Astrocyte of the cerebellum (primary cell): ENCODE measurements at regions not wholly inside any gene's neighbourhood (a gene's known extent, or its start where the extent isn't known, plus 50 kb on each side); places are given as distances from the start of the nearest gene placed in this dataset.

Experiments
- DNase-seq: peaks from one replicate; pipeline ENCODE4 v3.0.0-alpha.2; 2011; ENCODE audit warnings: low read depth
- H3K4me3 ChIP-seq: 2 replicates; pipeline ENCODE4 v1.5.1; 2011; ENCODE audit warnings: mild to moderate bottlenecking, low read depth, low read length, moderate library complexity
- in situ Hi-C: cut with HindIII; loops from 2 replicates; pipeline ENCODE4 v1.10.0; 2017; ENCODE audit warnings: low sequenced_read_pairs
- TF ChIP-seq, protein P1 (sequence below): IDR thresholded peaks from 2 replicates; pipeline ENCODE4 v1.5.1; 2012; ENCODE audit warnings: low read length, low read depth, moderate library complexity, mild to moderate bottlenecking; ENCODE audit errors: missing control alignments

DNA sequence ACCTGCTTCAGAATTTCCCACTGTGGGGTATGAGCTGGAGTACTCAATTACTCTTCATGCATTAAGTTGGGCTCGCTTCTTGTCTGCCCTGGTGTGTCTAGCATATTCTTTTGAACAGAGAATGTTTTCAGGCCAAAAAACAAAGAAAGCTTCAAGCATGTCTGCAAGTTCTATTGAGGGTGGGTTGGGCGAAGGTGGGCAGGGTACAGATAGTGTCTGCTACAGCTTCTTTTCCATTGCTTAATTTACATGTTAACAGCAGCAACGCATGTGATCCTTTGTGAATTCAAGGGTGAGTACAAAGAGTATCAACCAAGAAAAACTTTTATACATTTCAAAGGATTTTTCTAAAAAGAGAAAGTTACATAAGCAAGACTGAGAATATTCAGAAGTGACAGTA is 406.5 kb downstream of the IRS2 start:
- TF ChIP-seq, protein P1, sequence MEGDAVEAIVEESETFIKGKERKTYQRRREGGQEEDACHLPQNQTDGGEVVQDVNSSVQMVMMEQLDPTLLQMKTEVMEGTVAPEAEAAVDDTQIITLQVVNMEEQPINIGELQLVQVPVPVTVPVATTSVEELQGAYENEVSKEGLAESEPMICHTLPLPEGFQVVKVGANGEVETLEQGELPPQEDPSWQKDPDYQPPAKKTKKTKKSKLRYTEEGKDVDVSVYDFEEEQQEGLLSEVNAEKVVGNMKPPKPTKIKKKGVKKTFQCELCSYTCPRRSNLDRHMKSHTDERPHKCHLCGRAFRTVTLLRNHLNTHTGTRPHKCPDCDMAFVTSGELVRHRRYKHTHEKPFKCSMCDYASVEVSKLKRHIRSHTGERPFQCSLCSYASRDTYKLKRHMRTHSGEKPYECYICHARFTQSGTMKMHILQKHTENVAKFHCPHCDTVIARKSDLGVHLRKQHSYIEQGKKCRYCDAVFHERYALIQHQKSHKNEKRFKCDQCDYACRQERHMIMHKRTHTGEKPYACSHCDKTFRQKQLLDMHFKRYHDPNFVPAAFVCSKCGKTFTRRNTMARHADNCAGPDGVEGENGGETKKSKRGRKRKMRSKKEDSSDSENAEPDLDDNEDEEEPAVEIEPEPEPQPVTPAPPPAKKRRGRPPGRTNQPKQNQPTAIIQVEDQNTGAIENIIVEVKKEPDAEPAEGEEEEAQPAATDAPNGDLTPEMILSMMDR, result no peak
- no peak overlapping the region for H3K4me3 ChIP-seq
- in situ Hi-C loops, result no loop called here
- DNase-seq, result no peak

DNA sequence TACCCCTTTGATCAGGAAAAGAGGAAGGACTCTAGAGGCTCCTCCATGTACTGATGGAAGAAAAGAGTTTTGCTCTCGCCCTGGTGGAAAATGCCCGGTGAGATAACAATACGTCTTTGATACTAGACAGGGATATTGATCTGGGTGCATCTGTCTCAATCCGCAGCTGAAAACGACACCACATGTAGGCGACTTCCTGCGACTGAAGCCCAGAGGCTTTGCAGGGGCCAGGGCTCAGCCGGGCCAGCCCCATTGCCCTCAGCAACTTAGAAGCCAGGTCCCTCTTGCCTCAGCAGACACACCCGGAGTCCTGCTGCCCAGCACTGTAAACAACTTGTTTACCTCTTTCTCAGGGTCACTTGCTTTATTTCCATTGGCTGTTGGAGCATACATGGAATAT is 409.4 kb downstream of the IRS2 start:
- H3K4me3 ChIP-seq, result no peak overlapping the region
- in situ Hi-C loops, result no loop called here
- DNase-seq, result no peak
- TF ChIP-seq, protein P1, result no peak

DNA sequence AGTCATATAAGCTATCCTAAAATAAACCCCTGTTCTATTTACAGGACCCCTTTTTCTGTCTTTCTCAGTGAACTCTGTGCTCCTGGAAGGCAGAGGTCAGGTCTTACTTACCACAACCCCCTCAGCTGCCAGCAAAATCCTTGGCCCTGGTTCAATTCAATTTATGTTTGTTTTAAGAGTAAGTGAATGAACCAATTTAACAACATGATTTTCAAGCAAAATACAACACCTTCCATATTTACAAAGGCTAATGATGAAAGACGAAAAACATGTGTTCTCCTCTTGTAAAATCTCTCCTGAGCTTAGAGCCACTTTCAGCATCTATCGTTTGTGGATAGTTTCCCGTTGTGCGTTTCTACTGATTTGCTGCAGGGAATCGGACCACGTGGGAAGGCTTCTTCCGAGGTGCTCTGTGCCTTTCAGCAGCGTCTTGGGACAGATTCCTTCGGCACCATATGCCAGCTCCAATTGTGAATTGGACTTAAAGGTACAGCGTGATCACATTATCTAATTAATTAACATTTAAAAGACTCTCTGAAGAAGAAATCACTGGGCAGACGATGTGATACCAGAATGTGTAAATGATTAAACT is 411.7 kb downstream of the IRS2 start:
- TF ChIP-seq, protein P1, result no peak
- no peak for DNase-seq
- in situ Hi-C loops, result no loop called here
- no peak overlapping the region for H3K4me3 ChIP-seq

DNA sequence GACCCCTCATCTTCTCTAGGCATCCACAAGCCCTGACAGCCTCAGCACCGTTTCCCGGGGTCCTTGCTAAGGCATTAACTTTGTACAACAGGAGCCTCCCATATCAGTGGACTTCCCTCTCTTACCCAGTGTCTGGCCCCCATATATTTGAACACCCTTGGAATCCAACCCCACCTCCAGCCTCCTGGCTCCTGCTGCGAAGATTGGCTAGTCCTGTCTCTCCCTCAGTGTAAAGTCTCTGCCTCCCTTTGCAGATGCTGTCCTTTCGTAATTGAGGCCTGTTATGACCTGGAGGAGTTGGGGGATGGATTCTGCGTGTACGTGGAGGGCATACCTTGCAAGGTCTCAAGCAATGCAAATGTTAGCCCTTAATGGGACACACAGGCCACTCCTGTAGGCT is 413.7 kb downstream of the IRS2 start:
- TF ChIP-seq, protein P1, result no peak
- DNase-seq, result no peak
- in situ Hi-C loops, result no loop called here
- H3K4me3 ChIP-seq, result no peak overlapping the region

- H3K4me3 ChIP-seq, result no peak overlapping the region
- no peak for DNase-seq
- in situ Hi-C loops, result no loop called here
- TF ChIP-seq, protein P1, result no peak
Measured at GRCh38 chr13:109371066-109371465, 415.3 kb downstream of the IRS2 start.

DNA sequence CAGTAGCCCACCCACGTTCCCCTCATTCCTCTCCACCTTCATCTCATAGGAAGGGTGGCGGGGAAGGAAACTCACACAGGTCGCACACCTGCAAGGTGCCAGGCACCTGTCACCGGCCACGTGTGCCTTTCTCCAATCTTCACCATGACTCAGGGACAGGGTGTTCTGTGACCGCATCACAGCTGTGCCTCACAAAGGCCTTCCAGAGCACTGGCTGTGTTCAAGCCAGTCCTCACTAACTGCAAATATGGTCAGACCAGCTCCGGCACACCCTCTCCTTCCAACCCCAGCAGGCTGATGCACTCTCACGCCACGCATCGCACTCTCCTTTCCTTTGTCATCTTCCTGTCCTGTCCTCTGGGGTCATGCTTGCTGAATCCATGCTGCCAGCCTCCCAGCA is 415.9 kb downstream of the IRS2 start:
- TF ChIP-seq, protein P1, result no peak
- in situ Hi-C loops, result no loop called here
- DNase-seq, result no peak
- no peak overlapping the region for H3K4me3 ChIP-seq

DNA sequence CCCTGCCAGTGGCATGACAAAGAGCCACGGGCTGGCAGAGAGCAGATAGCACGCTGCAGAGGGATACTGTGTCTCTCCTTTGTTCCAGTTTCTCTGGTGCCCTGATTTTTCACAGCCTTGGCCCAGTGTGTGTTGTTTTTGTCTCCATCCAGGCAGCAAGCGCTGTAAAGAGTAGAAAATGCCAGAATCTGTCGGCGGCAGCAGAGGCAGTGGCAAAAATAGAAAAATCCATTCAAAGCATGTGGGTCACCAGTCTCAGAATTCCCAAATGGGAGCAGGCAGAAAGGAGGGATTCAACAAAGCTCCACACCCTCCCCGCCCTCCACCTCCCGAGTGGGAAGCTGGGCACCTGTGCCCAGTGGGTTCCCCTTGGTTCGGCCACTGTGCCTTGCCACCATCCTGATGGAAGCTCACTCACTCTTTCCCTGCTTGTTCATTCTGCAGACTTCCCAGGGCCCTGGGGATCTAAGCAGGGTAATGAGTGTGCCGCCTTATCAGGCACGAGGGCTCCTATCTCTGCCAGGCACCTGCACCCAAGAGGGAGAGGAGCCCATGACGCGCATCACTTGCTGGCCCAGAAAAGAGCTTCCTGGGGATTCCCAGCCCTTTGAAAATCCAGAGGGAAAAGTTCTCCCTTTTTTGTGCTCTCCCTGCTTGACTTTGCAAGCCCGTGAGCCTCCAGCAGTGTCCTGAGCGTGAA is 416.9 kb downstream of the IRS2 start:
- in situ Hi-C loops, result no loop called here

More for the DNA sequence above, 416.9 kb downstream of the IRS2 start:
- H3K4me3 ChIP-seq, result no peak overlapping the region
- TF ChIP-seq, protein P1, result no peak
- DNase-seq, result no peak
